Astrocyte (in vitro differentiated cells and primary cell): ENCODE measurements at regions not wholly inside any gene's neighbourhood (a gene's known extent, or its start where the extent isn't known, plus 50 kb on each side); places are given as distances from the start of the nearest gene placed in this dataset.

ENCODE experiments used
- DNase-seq: peaks from one replicate; pipeline ENCODE4 v3.0.0-alpha.2; 2010; ENCODE audit warnings: low read depth
- FAIRE-seq: peaks from 2 replicates; lab custom pipeline; 2011; peaks lifted over from hg19 to GRCh38; lab: Jason Lieb, UNC
- H2AFZ ChIP-seq: 2 replicates; pipeline ENCODE4 v1.6.0; 2012; ENCODE audit warnings: low read depth, low read length, inconsistent platforms
- H3K27ac ChIP-seq: 2 replicates; pipeline ENCODE4 v1.5.1; 2011; ENCODE audit warnings: low read depth, low read length, inconsistent platforms
- H3K27me3 ChIP-seq: 2 replicates; pipeline ENCODE4 v1.6.0; 2011; ENCODE audit warnings: low read length, inconsistent platforms; ENCODE audit not compliant: insufficient read depth
- H3K36me3 ChIP-seq: 2 replicates; pipeline ENCODE4 v1.5.1; 2011; ENCODE audit warnings: low read length, inconsistent platforms; ENCODE audit not compliant: insufficient read depth
- H3K4me1 ChIP-seq: 2 replicates; pipeline ENCODE4 v1.5.1; 2011; ENCODE audit warnings: low read length, inconsistent platforms; ENCODE audit not compliant: insufficient read depth
- H3K4me2 ChIP-seq: 2 replicates; pipeline ENCODE4 v1.6.0; 2012; ENCODE audit warnings: low read length, inconsistent platforms
- H3K4me3 ChIP-seq: 2 replicates; pipeline ENCODE4 v1.5.1; 2011; ENCODE audit warnings: low read depth, mild to moderate bottlenecking, low read length, inconsistent platforms; ENCODE audit not compliant: insufficient read depth
- H3K79me2 ChIP-seq: 2 replicates; pipeline ENCODE4 v1.6.0; 2012; ENCODE audit warnings: mild to moderate bottlenecking, low read length, inconsistent platforms; ENCODE audit not compliant: insufficient read depth
- H3K9ac ChIP-seq: 2 replicates; pipeline ENCODE4 v1.6.0; 2012; ENCODE audit warnings: mild to moderate bottlenecking, low read length, inconsistent platforms
- H3K9me3 ChIP-seq: 2 replicates; pipeline ENCODE4 v1.5.1; 2012; ENCODE audit warnings: low read depth, mild to moderate bottlenecking, low read length, inconsistent platforms; ENCODE audit not compliant: insufficient read depth
- H4K20me1 ChIP-seq: 2 replicates; pipeline ENCODE4 v1.6.0; 2012; ENCODE audit warnings: low read length, inconsistent platforms; ENCODE audit not compliant: insufficient read depth
- H3K27ac Mint-ChIP-seq: one replicate; pipeline ENCODE4 v1.8.0; 2021; ENCODE audit warnings: mild to moderate bottlenecking, mixed read lengths; ENCODE audit not compliant: unreplicated experiment
- H3K27me3 Mint-ChIP-seq: one replicate; pipeline ENCODE4 v1.8.0; 2021; ENCODE audit warnings: low read depth, mixed read lengths; ENCODE audit not compliant: unreplicated experiment
- H3K36me3 Mint-ChIP-seq: one replicate; pipeline ENCODE4 v1.8.0; 2021; ENCODE audit warnings: low read depth, mixed read lengths; ENCODE audit not compliant: unreplicated experiment
- H3K4me1 Mint-ChIP-seq: one replicate; pipeline ENCODE4 v1.8.0; 2021; ENCODE audit warnings: low read depth, mixed read lengths; ENCODE audit not compliant: unreplicated experiment
- H3K4me3 Mint-ChIP-seq: one replicate; pipeline ENCODE4 v1.8.0; 2021; ENCODE audit warnings: mild to moderate bottlenecking, moderate library complexity, mixed read lengths; ENCODE audit not compliant: unreplicated experiment
- H3K9me3 Mint-ChIP-seq: one replicate; pipeline ENCODE4 v1.8.0; 2021; ENCODE audit warnings: mild to moderate bottlenecking, mixed read lengths; ENCODE audit not compliant: unreplicated experiment
- EZH2 ChIP-seq: IDR thresholded peaks from 2 replicates; pipeline ENCODE4 v1.6.1; 2012; ENCODE audit warnings: mild to moderate bottlenecking, low read length, inconsistent platforms; ENCODE audit not compliant: insufficient read depth
- TF ChIP-seq, protein P1 (sequence below): IDR thresholded peaks from 2 replicates; pipeline ENCODE4 v1.5.1; 2011; ENCODE audit warnings: low read depth, mild to moderate bottlenecking, inconsistent platforms, low read length, moderate library complexity; ENCODE audit not compliant: insufficient read depth

DNA sequence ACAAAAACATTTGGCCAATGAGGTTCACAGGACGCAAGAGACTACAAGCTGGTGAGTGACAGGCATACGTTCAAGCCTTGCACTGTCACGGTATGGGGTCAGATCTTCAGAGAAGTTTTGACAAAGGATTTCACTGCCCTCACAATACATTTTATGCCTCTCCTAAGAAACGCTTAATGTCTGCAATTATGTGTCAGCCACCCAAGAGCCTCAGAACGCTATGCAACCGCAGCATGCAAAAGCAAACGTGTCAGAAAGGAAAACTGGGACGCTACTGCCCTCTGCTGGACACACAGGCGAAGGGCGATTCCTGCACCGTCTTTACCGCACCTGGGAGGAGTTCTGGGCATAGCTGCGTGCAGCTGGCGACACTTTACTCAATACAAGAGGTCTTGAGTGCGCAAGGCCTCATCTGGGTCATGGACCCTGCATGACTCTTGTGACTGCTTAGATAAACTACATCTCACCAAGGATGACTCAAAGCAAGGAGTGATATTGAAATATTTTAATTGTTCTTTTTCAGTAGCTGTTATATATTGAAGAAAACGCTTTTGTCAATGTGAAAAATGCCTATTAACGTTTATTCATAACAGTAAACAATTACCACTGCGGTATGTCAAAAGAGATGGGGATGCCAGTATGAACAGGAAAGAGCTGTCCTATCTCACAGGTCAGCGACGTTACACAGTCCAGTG lies 147.6 kb upstream of the FRG1 start:
- H3K4me1 Mint-ChIP-seq, result peaks cover 7% of the 10 kb centered on the region
- H4K20me1 ChIP-seq, result no peaks in the 10 kb centered on the region
- H3K4me2 ChIP-seq, result peak overlapping the region; percentile 49
- H3K9me3 Mint-ChIP-seq, result peaks cover 4% of the 10 kb centered on the region
- no peak overlapping the region for H3K9ac ChIP-seq
- no peaks in the 10 kb centered on the region for H3K36me3 ChIP-seq
- H3K79me2 ChIP-seq, result no peaks in the 10 kb centered on the region
- FAIRE-seq (no peak), DNase-seq (peak; percentile 8)
- H3K9me3 ChIP-seq, result no peaks in the 10 kb centered on the region
- H3K27me3 Mint-ChIP-seq, result no peaks in the 10 kb centered on the region
- no peaks in the 10 kb centered on the region for H3K27me3 ChIP-seq
- peak overlapping the region; percentile 59 for H3K27ac Mint-ChIP-seq
- no peaks in the 10 kb centered on the region for H3K36me3 Mint-ChIP-seq
- peak overlapping the region; percentile 29 for H2AFZ ChIP-seq
- H3K4me3 Mint-ChIP-seq, result no peak overlapping the region
- no peaks in the 10 kb centered on the region for H3K4me1 ChIP-seq
- TF ChIP-seq, protein P1, sequence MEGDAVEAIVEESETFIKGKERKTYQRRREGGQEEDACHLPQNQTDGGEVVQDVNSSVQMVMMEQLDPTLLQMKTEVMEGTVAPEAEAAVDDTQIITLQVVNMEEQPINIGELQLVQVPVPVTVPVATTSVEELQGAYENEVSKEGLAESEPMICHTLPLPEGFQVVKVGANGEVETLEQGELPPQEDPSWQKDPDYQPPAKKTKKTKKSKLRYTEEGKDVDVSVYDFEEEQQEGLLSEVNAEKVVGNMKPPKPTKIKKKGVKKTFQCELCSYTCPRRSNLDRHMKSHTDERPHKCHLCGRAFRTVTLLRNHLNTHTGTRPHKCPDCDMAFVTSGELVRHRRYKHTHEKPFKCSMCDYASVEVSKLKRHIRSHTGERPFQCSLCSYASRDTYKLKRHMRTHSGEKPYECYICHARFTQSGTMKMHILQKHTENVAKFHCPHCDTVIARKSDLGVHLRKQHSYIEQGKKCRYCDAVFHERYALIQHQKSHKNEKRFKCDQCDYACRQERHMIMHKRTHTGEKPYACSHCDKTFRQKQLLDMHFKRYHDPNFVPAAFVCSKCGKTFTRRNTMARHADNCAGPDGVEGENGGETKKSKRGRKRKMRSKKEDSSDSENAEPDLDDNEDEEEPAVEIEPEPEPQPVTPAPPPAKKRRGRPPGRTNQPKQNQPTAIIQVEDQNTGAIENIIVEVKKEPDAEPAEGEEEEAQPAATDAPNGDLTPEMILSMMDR, result peak; percentile 79
- no peak for TF ChIP-seq EZH2
- no peak overlapping the region for H3K4me3 ChIP-seq
- H3K27ac ChIP-seq, result no peak overlapping the region

DNA sequence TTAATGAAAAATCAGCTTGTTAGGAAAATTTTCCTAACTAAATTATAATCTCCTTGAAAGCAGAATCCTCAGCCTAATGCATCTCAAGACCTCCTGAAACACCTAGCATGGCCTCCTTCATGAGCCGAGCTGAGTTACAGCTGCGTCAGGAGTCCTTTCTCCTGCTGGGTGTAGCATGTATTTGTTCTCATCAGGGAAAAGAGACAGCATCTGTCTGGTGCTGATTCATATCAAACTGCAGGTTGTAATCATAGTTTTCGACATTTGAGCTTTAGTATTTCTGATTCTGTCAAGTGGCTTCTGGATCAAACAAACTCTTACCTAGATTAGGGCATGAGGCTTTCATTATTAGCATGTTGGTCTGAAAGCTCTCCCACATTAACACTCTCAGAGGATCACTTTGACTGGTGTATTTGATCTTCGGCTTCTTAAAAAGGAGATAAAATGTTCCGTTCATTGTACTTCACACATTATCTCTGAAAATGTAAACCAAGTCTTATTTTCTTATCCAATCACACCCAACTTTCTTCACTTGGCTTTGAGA lies 140.1 kb upstream of the FRG1 start:
- DNase-seq, result no peak
- Histone ChIP-seq H3K79me2 (no peaks in the 10 kb centered on the region), H3K4me3 (no peak overlapping the region), H3K9ac (no peak overlapping the region), H3K27ac (no peak overlapping the region), H3K4me2 (no peak overlapping the region), H3K27me3 (no peaks in the 10 kb centered on the region), H3K4me1 (no peaks in the 10 kb centered on the region), H3K36me3 (no peaks in the 10 kb centered on the region), H3K9me3 (peaks cover 4% of the 10 kb centered on the region), H2AFZ (no peak overlapping the region), H4K20me1 (no peaks in the 10 kb centered on the region)
- H3K9me3 Mint-ChIP-seq, result peaks cover 7% of the 10 kb centered on the region
- no peak overlapping the region for H3K4me3 Mint-ChIP-seq
- no peak for FAIRE-seq
- no peaks in the 10 kb centered on the region for H3K36me3 Mint-ChIP-seq
- TF ChIP-seq, protein P1, result no peak
- TF ChIP-seq EZH2, result no peak
- no peaks in the 10 kb centered on the region for H3K4me1 Mint-ChIP-seq
- no peaks in the 10 kb centered on the region for H3K27me3 Mint-ChIP-seq
- H3K27ac Mint-ChIP-seq, result no peak overlapping the region

DNA sequence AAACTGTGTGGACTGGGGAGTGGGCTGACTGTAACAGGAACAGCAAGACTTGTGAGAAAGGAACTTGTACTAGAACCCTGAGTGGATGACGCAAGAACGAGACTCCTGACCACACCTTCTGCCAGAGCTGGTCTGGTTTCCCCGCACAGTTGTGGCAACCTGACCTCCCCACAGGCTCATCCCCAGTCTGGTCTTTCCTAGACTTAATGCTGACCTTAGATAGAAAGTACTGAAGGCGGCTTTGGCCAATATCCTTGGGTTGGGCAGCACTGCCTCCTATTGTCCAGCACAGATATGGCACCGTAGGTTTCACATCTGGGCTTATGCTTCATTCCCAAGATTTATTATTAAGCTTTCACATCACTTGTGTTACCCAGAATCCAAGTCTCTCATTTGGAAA lies 137.8 kb upstream of the FRG1 start:
- Histone ChIP-seq H3K27me3 (no peaks in the 10 kb centered on the region), H3K79me2 (no peaks in the 10 kb centered on the region), H3K4me2 (no peak overlapping the region), H4K20me1 (no peaks in the 10 kb centered on the region), H2AFZ (no peak overlapping the region), H3K27ac (no peak overlapping the region), H3K4me1 (no peaks in the 10 kb centered on the region), H3K4me3 (no peak overlapping the region), H3K36me3 (no peaks in the 10 kb centered on the region), H3K9me3 (peaks cover 4% of the 10 kb centered on the region), H3K9ac (no peak overlapping the region)
- no peak for DNase-seq
- peaks cover 15% of the 10 kb centered on the region for H3K9me3 Mint-ChIP-seq
- TF ChIP-seq EZH2, result no peak
- TF ChIP-seq, protein P1, result no peak
- H3K27me3 Mint-ChIP-seq, result no peaks in the 10 kb centered on the region
- no peaks in the 10 kb centered on the region for H3K36me3 Mint-ChIP-seq
- no peak overlapping the region for H3K4me3 Mint-ChIP-seq
- FAIRE-seq, result no peak
- no peaks in the 10 kb centered on the region for H3K4me1 Mint-ChIP-seq
- no peak overlapping the region for H3K27ac Mint-ChIP-seq
